VCaP (cell line): ENCODE measurements at regions not wholly inside any gene's neighbourhood (a gene's known extent, or its start where the extent isn't known, plus 50 kb on each side); places are given as distances from the start of the nearest gene placed in this dataset.
A peak's percentile ranks its signal among the peaks of the same experiment; 100 is the strongest.
"Not testable (repeated sequence)": the region's sequence is repeated elsewhere in the genome, so short reads cannot be mapped to it uniquely, and the experiment has no call there.

Experiments used
- H3K27ac ChIP-seq: fragments of 450-650 bp; 2 replicates; pipeline ENCODE4 v1.5.1; 2017
- CTCF ChIP-seq: fragments of 450-650 bp; conservative IDR thresholded peaks from 2 replicates; pipeline ENCODE4 v1.5.1; 2017; ENCODE audit warnings: mild to moderate bottlenecking, moderate library complexity

GRCh38 chr2:147156970-147157369 lies 687.9 kb upstream of the ACVR2A start:
- H3K27ac ChIP-seq, result no peak overlapping the region
- TF ChIP-seq CTCF, result no peak

- TF ChIP-seq CTCF, result no peak
- H3K27ac ChIP-seq, result no peak overlapping the region
Measured at GRCh38 chr2:147150241-147150635, 694.6 kb upstream of the ACVR2A start.

- no peak overlapping the region for H3K27ac ChIP-seq
- TF ChIP-seq CTCF, result no peak
Measured at GRCh38 chr2:147149575-147150240, 695.1 kb upstream of the ACVR2A start.

GRCh38 chr2:147147802-147148201 lies 697.0 kb upstream of the ACVR2A start:
- H3K27ac ChIP-seq, result no peak overlapping the region
- TF ChIP-seq CTCF, result no peak

- no peak for TF ChIP-seq CTCF
- H3K27ac ChIP-seq, result no peak overlapping the region
Measured at GRCh38 chr2:147141930-147142329, 702.9 kb upstream of the ACVR2A start.

GRCh38 chr2:147139732-147140131 lies 705.1 kb upstream of the ACVR2A start:
- H3K27ac ChIP-seq, result not testable (repeated sequence)

- TF ChIP-seq CTCF, result no peak
- H3K27ac ChIP-seq, result no peak overlapping the region
Measured at GRCh38 chr2:147137711-147138110, 707.1 kb upstream of the ACVR2A start.

- TF ChIP-seq CTCF, result no peak
- peak overlapping the region; percentile 76 for H3K27ac ChIP-seq
Measured at GRCh38 chr2:147135376-147135775, 709.5 kb upstream of the ACVR2A start.
